Epithelial cell of esophagus (primary cell): ENCODE measurements at regions not wholly inside any gene's neighbourhood (a gene's known extent, or its start where the extent isn't known, plus 50 kb on each side); places are given as distances from the start of the nearest gene placed in this dataset.

Experiments
- DNase-seq: peaks from one replicate; pipeline ENCODE4 v3.0.0; 2010; ENCODE audit warnings: low read depth
- H3K4me3 ChIP-seq: 2 replicates; pipeline ENCODE4 v1.5.1; 2011; ENCODE audit warnings: mild to moderate bottlenecking, low read length, control low read depth
- CTCF ChIP-seq: IDR thresholded peaks from 2 replicates; pipeline ENCODE4 v1.5.1; 2011; ENCODE audit warnings: low read depth, mild to moderate bottlenecking, low read length, control low read depth, inconsistent platforms; ENCODE audit not compliant: insufficient read depth; ENCODE audit errors: missing control alignments

- H3K4me3 ChIP-seq = no peak overlapping the region
- no peak for DNase-seq
- TF ChIP-seq CTCF = peak; percentile 17
These were observed 82.8 kb upstream of the E2F8 start for GRCh38 chr11:19323502-19323901.

DNA sequence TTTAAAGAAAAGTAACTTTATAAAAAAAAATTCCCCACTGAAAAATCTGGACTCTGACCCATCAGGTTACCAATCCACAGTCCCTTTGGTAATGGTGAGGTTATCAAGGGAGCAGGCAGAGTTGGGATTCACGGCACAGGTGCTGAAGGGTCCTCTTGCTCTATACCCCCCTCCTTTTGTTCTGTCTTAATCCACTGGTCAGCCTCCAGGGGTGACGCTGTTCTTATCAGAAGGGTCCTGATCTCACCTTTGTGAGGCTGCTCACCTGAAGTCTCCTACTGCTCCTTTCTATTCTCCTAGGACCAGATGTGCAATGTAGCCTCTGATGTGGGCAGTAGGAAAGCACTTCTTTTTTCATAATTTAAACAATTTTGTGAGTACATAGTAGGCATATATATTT, 80.6 kb upstream of the E2F8 start:
- no peak overlapping the region for H3K4me3 ChIP-seq
- TF ChIP-seq CTCF = no peak
- DNase-seq = no peak

GRCh38 chr11:19320827-19321226, 80.1 kb upstream of the E2F8 start:
- H3K4me3 ChIP-seq = no peak overlapping the region
- no peak for DNase-seq
- TF ChIP-seq CTCF = no peak

DNA sequence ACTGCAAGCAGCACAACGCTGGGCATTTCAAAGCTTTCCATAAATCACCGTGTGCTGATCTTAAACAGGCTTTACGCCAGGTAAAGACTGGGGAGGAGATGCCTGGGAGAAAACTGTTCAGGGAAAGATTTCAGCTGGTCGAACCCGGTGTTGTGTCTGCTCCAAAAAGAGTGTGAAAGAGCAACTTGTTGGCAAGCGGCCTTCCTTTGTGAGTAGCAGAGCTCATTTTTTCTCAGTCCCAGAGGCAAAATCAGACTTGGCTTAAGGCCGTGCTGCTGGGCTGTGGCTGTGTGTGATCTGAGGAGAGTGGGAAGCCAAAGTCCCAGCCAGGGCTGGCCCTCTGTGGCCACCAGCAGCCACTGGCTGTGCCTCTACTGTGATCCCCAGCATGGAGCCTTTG, 75.7 kb upstream of the E2F8 start:
- DNase-seq = no peak
- H3K4me3 ChIP-seq = no peak overlapping the region
- TF ChIP-seq CTCF = no peak

GRCh38 chr11:19315511-19315910, 74.8 kb upstream of the E2F8 start:
- DNase-seq = no peak
- TF ChIP-seq CTCF = no peak
- no peak overlapping the region for H3K4me3 ChIP-seq

DNA sequence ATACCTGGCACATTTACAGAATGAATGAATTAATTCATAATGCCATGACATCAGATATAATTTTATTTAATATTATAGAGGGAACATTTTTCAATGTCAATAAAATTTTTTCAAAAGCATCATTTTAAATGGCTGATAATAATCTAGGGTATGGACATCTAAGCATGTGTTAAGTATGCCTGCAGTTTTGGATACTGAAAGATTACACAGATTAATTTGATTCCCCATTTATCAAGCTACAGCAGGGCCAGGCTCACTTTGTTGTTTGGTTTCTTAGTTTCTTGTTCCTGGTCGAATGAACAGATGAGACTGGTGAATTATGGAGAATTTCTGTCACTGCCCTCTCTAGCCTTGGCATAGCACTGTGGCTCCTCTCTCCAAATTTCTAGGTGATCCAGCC, 72.4 kb upstream of the E2F8 start:
- no peak for DNase-seq
- TF ChIP-seq CTCF = no peak
- no peak overlapping the region for H3K4me3 ChIP-seq

GRCh38 chr11:19311308-19312030, 70.7 kb upstream of the E2F8 start:
- no peak overlapping the region for H3K4me3 ChIP-seq
- peak; percentile 57 for DNase-seq
- peak; percentile 95 for TF ChIP-seq CTCF
